Uterus (tissue), 3 donors: ENCODE measurements at regions not wholly inside any gene's neighbourhood (a gene's known extent, or its start where the extent isn't known, plus 50 kb on each side); places are given as distances from the start of the nearest gene placed in this dataset.

Source experiments
- DNase-seq, 2 donors: peaks; one replicate each; pipeline ENCODE4 v3.0.0-alpha.2; 2019 to 2020
- H3K27ac ChIP-seq, 2 donors: fragments of 200-600 bp; sonication (generic); 1 replicate in 1 of 2; 2 replicates in 1 of 2; pipeline ENCODE4 v1.5.1; 2016 to 2018
- H3K27me3 ChIP-seq, 2 donors: fragments of 200-600 bp; sonication (generic); one replicate each; pipeline ENCODE4 v1.5.1; 2018 to 2019; ENCODE audit warnings: control low read depth in 1 of 2
- H3K36me3 ChIP-seq, 2 donors: fragments of 200-600 bp; sonication (generic); one replicate each; pipeline ENCODE4 v1.5.1; 2019; ENCODE audit warnings: control low read depth in 1 of 2
- H3K4me1 ChIP-seq, 2 donors: fragments of 200-600 bp; sonication (generic); one replicate each; pipeline ENCODE4 v1.5.1; 2018 to 2019; ENCODE audit warnings: control low read depth in 1 of 2
- H3K4me3 ChIP-seq, 2 donors: fragments of 200-600 bp; sonication (generic); 1 replicate in 1 of 2; 2 replicates in 1 of 2; pipeline ENCODE4 v1.5.1; 2018 to 2019; ENCODE audit warnings: mild to moderate bottlenecking in 1 of 2
- H3K9me3 ChIP-seq, 2 donors: fragments of 200-600 bp; sonication (generic); one replicate each; pipeline ENCODE4 v1.5.1; 2019; ENCODE audit warnings: control low read depth in 1 of 2
- CTCF ChIP-seq, 4 experiments: fragments of 200-600 bp in 2 of 4; fragments of 450-650 bp in 2 of 4; sonication (generic) in 2 of 4; IDR thresholded peaks; one replicate each; pipeline ENCODE4 v1.5.1; 2016 to 2019; ENCODE audit warnings: antibody characterized with exemption in 4 of 4, mild to moderate bottlenecking in 2 of 4, moderate library complexity in 1 of 4
- POLR2A ChIP-seq, 2 donors: fragments of 450-650 bp; IDR thresholded peaks; one replicate each; pipeline ENCODE4 v1.6.1; 2016; ENCODE audit warnings: antibody characterized with exemption in 2 of 2, mild to moderate bottlenecking in 1 of 2, moderate library complexity in 1 of 2
- intact Hi-C: fragments of 100-400 bp; cut with DNase I; formaldehyde crosslinking; loops from one replicate; pipeline ENCODE4 v1.15.1; 2023; ENCODE audit warnings: low total_unique reads
- donor health status: DM: yes; HTN: yes; CAD: no.

GRCh38 chr14:58762629-58763028 lies 124.9 kb downstream of the DACT1 start:
- H3K4me1 ChIP-seq, result no peaks in the 10 kb centered on the region
- TF ChIP-seq POLR2A (IDR thresholded peaks at IDR 0.05), result no peak
- no peaks in the 10 kb centered on the region for H3K9me3 ChIP-seq
- no peaks in the 10 kb centered on the region for H3K27me3 ChIP-seq
- no peak overlapping the region for H3K27ac ChIP-seq
- H3K36me3 ChIP-seq, result no peaks in the 10 kb centered on the region
- intact Hi-C loops, result no loop called here
- DNase-seq, result no peak
- H3K4me3 ChIP-seq, result no peak overlapping the region

GRCh38 chr14:58763210-58763609 lies 125.4 kb downstream of the DACT1 start:
- no peaks in the 10 kb centered on the region for H3K36me3 ChIP-seq
- H3K4me3 ChIP-seq, result no peak overlapping the region
- H3K27me3 ChIP-seq, result no peaks in the 10 kb centered on the region
- intact Hi-C loops, result no loop called here
- no peaks in the 10 kb centered on the region for H3K4me1 ChIP-seq
- DNase-seq, result no peak
- no peaks in the 10 kb centered on the region for H3K9me3 ChIP-seq
- no peak for TF ChIP-seq CTCF (IDR thresholded peaks at IDR 0.05)
- no peak for TF ChIP-seq POLR2A (IDR thresholded peaks at IDR 0.05)
- no peak overlapping the region for H3K27ac ChIP-seq

GRCh38 chr14:58765418-58765831 lies 127.7 kb downstream of the DACT1 start:
- intact Hi-C loops, result no loop called here
- Histone ChIP-seq H3K27me3 (no peaks in the 10 kb centered on the region), H3K4me3 (no peak overlapping the region), H3K4me1 (no peaks in the 10 kb centered on the region), H3K9me3 (no peaks in the 10 kb centered on the region), H3K27ac (no peak overlapping the region), H3K36me3 (no peaks in the 10 kb centered on the region)
- no peak for DNase-seq
- no peak for TF ChIP-seq CTCF (IDR thresholded peaks at IDR 0.05)
- TF ChIP-seq POLR2A (IDR thresholded peaks at IDR 0.05), result no peak

- Histone ChIP-seq H3K27ac (no peak overlapping the region), H3K36me3 (no peaks in the 10 kb centered on the region), H3K4me1 (no peaks in the 10 kb centered on the region), H3K4me3 (no peak overlapping the region), H3K9me3 (no peaks in the 10 kb centered on the region), H3K27me3 (no peaks in the 10 kb centered on the region)
- intact Hi-C loops, result no loop called here
- no peak for TF ChIP-seq CTCF (IDR thresholded peaks at IDR 0.05)
- no peak for TF ChIP-seq POLR2A (IDR thresholded peaks at IDR 0.05)
- DNase-seq, result no peak
Measured at GRCh38 chr14:58765843-58766242, 128.1 kb downstream of the DACT1 start.

GRCh38 chr14:58769011-58769643 lies 131.4 kb downstream of the DACT1 start:
- DNase-seq, result no peak
- Histone ChIP-seq H3K9me3 (no peaks in the 10 kb centered on the region), H3K4me1 (no peaks in the 10 kb centered on the region), H3K36me3 (no peaks in the 10 kb centered on the region), H3K4me3 (no peak overlapping the region), H3K27me3 (no peaks in the 10 kb centered on the region), H3K27ac (no peak overlapping the region)
- intact Hi-C loops, result no loop called here
- no peak for TF ChIP-seq CTCF (IDR thresholded peaks at IDR 0.05)
- TF ChIP-seq POLR2A (IDR thresholded peaks at IDR 0.05), result no peak

- intact Hi-C loops, result no loop called here
- no peak overlapping the region for H3K4me3 ChIP-seq
- H3K9me3 ChIP-seq, result no peaks in the 10 kb centered on the region
- no peak for DNase-seq
- no peaks in the 10 kb centered on the region for H3K36me3 ChIP-seq
- no peak overlapping the region for H3K27ac ChIP-seq
- H3K4me1 ChIP-seq, result no peaks in the 10 kb centered on the region
- H3K27me3 ChIP-seq, result no peaks in the 10 kb centered on the region
- TF ChIP-seq CTCF (IDR thresholded peaks at IDR 0.05), result no peak
- no peak for TF ChIP-seq POLR2A (IDR thresholded peaks at IDR 0.05)
Measured at GRCh38 chr14:58769771-58770170, 132.0 kb downstream of the DACT1 start.
